SH-SY5Y (cell line): ENCODE measurements at regions not wholly inside any gene's neighbourhood (a gene's known extent, or its start where the extent isn't known, plus 50 kb on each side); places are given as distances from the start of the nearest gene placed in this dataset.
A peak's percentile ranks its signal among the peaks of the same experiment; 100 is the strongest.

Source experiments
- GATA2 ChIP-seq: IDR thresholded peaks from 2 replicates; pipeline ENCODE4 v1.6.1; 2011; ENCODE audit warnings: mild to moderate bottlenecking, low read depth, low read length
- GATA3 ChIP-seq: IDR thresholded peaks from 2 replicates; pipeline ENCODE4 v1.6.1; 2011; ENCODE audit warnings: low read depth, mild to moderate bottlenecking, low read length, moderate library complexity

DNA sequence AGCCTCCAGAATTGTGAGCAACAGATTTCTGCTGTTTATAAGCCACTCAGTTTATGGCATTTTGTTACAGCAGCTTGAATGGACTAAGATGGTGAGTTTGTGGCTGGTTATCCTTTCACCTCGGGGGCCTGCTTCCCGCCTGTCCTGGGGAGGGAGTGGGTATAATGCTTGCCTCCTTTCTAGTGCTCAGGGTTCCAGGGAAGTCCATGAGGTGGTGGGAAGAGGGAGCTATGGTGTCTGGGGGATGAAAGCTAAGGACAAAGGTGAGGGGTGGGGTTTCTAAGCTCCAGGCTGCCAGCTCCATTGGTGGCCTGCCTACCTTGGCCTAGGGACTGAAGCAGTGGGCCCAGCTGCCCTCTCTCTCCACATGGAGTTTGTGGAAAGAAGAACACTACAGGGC is 50.2 kb upstream of the SDK2 start:
- TF ChIP-seq GATA3 (no peak), GATA2 (no peak)

DNA sequence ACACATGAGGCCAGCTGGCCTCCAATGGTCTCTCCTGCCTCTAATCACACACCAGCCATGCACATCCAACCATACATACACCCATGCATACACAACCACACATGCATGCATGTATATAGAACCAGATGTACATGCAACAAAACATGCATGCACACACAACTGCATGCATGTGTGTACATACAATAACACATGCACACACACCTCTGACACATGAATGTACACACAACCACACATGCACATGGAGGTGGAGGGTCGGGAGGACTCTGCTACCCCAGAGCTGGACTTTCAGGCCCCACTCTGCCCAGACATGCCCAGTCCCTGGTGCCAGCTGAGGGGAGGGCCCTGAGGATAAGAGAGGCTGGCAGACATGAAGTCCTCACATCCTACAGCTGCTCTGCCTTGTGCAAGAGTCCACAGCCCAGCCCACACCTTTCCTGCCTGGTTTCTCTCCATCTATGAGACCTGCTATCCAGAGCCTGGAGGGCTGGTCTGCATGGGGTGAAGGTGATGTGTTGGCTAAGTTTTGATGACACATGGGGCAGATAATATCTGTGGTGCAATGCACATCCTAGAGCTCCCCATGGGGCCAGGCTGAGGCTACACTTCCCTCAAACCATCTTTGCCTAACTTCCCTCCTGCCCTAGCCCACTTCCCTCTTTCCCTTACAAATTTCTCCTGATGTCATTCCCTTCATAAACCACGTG is 50.9 kb upstream of the SDK2 start:
- no peak for TF ChIP-seq GATA2
- no peak for TF ChIP-seq GATA3

DNA sequence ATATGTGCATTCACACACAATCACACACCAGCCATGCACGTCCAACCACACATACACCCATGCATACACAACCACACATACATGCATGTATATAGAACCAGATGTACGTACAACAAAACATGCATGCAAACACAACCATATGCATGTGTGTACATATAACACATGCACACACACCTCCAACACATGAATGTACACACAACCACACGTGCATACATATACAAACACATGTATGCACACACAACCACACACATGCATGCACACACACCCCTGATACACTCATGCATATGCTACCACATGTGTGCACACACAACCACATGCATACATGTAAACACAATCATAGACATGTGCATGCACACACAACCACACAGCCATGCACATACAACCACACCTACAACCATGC is 52.0 kb upstream of the SDK2 start:
- TF ChIP-seq GATA3 (no peak), GATA2 (no peak)

DNA sequence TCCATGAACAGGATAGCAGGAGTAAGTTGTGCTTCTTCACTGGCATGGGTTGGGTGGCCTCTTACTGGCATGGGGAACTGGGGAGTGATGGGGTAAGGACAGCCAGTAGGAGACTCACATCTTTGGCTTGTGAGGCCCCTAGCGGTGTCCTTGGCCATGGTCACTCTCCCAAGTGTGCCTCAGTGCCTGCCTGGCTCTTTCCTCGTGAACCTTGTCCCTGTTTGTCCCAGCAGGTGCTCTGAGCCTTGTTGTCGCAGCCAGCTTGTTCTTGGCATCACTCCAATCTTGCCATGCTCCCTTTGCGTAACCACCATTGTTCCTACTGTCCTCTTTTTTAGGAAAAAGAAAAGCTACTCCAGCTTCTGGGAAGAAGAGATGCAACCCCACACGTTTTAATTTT is 53.6 kb upstream of the SDK2 start:
- TF ChIP-seq GATA2 (no peak), GATA3 (no peak)

DNA sequence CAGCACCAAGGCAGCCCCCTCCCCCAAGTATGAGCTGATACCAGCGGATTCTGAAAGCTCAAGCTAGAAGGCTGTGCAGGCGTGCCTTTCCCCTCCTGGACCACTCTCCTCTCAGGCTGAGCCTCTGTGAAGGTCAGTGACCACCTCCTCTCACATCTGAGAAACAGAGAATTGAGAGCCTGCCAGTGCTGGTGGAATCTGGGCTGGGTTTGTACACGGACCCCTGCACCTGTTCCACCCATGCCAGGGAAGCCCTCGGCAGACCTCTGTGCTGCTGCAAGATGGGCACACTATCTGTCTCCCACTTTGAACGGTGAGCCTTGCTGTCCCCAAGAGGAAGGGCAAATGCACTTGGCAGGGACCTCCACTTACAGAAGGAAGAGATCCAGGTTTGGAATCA is 54.7 kb upstream of the SDK2 start:
- TF ChIP-seq GATA3 (no peak), GATA2 (no peak)

DNA sequence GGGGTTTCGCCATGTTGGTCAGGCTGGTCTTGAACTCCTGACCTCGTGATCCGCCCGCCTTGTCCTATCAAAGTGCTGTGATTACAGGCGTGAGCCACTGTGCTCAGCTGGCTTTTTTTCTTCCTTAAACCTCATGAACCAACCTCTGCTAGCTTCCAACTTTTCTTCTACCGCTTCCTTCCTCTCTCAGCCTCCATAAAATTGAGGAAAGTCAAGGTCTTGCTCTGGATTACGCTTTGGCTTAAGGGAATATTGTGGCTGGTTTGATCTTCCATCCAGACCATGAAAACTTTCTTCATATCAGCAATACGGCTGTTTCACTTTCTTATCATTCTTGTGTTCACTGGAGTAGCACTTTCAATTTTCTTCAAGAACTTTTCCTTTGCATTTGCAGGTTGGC is 57.5 kb upstream of the SDK2 start:
- TF ChIP-seq GATA2 (no peak), GATA3 (no peak)

DNA sequence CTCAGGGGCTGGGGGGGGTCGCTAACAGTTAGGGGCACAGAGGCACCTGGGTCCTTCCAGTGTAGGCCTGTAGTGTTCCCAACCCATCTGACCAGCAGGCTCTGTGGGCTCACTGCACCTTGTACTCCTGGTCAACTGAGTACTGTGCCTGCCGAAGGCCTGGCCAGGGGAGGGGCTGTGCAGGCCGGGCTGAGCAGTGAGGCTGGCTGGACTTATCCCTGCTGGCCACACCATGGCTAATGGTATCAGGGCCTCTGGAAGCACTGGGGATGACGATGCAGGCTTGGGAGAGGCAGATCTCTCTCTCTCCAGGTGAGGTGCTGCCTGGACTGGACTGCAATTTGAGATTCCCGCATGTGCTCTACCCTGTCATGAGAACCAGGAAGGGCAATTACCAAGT is 58.9 kb upstream of the SDK2 start:
- TF ChIP-seq GATA2: no peak
- no peak for TF ChIP-seq GATA3

DNA sequence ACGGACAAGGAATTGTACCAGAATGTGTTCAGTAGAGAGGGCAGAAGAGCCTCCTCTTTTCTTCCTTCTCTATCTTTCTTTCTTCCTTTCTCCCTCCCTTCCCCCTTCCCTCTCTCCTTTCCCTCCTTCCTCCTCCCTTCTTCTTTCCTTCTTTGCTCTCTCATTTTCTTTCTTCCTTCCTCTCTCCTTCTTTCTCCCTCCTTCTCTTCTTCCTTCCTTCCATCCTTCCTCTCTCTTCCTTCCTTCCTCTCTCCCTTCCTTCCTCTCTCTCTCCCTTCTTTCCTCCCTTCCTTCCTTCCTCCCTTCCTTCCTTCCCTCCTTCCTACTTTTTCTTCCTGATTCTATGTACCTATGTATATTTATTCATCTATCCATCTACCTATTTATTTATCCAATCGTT is 59.7 kb upstream of the SDK2 start:
- TF ChIP-seq GATA3: no peak
- TF ChIP-seq GATA2: no peak

DNA sequence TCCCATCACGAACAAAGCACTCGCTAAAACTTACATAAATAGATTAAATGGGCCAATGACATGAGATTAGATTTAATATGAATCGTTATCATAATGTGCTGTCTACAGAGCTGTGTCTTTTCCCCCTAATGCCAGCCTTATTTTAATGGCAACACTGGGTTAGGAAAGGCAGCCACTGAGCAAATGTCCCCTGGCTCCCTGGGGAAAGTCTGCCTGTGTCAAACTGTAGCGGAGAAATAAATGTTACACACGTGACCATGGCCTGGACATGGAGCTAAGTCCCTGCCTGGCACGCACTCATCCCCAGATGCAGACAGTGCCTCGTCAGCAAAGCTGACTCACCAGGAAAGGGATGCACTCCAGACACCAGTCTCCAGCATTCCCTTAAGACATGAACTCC is 61.3 kb upstream of the SDK2 start:
- TF ChIP-seq GATA2 (peak; percentile 88), GATA3 (no peak)

DNA sequence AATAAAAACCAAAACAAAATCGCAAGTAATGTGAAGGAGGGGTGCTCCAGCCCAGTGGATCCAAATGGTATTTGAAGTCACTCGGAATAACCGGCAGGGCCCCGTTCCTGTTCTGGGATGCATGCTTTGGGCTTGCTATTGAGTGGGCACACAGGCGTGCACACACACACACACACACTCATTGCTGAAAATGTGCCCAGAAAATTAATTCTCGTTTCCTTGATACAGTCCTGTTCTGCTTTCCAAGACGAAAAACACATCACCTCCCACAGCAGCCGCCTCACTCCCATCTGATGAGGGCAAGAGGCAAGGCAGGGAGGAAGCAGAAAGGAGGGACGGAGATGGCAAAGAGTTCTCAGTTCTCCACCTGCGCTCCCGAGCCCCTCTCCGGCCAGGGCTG is 62.2 kb upstream of the SDK2 start:
- no peak for TF ChIP-seq GATA3

DNA sequence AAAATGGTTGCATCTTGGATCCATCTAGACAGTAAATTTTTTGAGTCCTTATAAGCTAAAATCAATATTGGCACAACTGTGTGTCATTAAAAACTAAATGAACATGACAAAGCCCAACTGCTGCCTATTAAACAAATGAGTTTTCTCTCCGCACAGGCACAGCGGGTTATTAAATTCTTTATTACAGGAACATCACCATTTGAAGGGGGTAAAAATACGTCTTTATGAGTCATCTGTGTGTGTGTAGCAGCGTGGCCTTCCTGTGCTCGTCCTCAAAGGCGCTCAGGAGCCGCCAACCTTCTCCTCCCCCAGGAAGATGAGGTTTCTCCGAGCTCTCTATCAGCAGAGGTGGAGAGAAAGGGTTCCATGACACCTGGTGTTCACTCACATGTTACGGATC is 62.6 kb upstream of the SDK2 start:
- TF ChIP-seq GATA2 (no peak), GATA3 (no peak)

DNA sequence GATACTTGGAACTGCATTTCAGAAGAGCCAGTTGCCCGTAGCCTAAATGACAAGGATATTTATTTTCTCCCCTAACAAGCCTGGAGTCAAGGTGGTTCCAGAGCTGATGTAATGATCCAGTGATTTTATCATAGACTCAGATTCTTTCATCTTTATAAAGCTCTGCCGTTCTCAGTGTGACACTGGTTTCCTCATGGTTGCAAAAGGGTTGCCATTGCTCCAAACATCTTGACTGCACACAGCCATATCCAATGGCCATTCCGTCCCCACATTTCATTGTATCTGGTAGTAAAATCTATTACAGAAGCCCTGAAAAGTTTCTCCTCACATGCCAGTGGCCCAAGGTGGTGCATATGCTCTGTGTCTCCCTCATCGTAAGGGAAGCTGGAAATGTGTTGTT is 63.1 kb upstream of the SDK2 start:
- no peak for TF ChIP-seq GATA3
- TF ChIP-seq GATA2: no peak

DNA sequence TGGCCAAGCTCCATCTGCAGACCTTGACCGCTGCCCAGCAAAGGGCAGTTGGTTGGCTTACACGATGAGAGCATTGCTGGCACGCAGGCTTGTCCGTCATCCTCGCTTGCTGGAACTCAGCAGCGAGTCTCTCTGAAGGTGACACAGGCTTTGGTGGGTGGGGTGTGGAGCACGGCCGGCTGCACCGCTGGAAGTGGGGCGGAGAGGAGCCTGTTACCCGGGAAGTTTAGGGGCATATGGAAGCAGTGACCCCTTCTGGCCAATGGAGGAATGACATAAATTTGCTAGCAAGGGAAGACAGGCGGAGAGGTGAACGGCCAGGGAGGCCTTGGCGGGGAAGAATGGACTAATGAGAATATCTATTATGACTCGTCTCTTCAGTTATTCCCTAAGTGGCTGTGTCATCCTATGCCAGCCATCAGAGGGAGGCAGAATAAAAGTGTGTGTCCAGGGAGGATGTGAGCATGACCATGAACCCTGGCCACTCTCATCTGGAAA is 65.9 kb upstream of the SDK2 start:
- TF ChIP-seq GATA3: no peak
- no peak for TF ChIP-seq GATA2

DNA sequence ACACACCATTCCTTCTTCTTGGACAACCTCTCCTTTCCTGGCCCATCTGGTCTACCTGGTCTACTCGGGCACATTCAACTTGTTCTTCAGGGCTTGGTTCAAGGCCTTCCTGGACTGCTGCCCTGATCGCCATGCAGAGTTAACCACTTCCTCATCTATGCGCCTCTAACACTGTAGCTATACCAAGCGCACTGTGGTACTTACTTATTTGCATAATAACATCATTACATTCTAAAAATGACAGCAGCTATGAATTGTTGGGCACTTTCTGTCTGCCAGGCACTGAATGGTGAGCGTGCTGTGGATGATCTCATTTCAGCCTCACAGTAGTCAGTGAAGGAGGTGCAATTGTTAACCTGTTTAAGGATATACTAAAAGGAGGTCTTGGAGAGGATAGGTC is 66.9 kb upstream of the SDK2 start:
- TF ChIP-seq GATA2 (no peak), GATA3 (no peak)

DNA sequence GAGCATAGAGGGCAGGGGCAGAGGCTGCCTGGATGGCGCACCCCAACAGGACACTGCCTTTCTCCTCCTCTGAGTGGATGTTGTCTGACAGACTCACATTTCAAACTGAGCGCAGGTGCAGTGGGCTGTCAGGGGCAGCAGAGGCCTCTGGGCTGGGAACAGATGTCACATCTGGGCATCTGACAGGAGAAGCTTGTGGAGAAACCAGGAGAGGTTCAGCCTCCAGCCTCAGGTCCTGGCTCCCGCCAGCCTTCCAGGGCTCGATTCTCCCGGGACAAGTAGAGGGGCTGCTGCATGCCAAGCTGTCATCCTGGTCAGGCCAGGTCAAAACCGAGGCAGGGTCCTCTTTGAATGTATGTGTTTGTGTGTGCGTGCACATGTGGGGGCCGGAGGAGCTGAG is 67.7 kb upstream of the SDK2 start:
- TF ChIP-seq GATA2 (no peak), GATA3 (no peak)

DNA sequence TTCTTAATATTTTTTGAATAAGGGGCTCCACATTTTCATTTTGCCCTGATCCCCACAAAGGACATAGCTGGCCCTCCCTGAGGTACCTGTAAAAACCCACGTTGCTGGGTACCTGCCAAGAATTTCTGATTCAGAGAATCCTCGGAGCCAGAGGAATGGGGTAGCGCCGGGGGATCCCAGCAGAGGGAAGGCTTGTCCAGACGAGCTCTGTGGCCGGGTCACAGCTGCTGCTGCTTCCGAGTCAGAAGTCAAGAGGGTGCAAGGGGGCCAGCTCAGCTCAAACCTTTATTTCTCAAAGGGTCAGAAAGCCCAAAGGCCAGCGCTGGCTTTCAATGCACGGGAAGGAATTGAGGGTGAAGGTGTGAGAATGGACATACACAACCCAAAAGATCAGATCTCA is 68.9 kb upstream of the SDK2 start:
- TF ChIP-seq GATA2 (no peak), GATA3 (no peak)
